ENCODE measurements at regions not wholly inside any gene's neighbourhood (a gene's known extent, or its start where the extent isn't known, plus 50 kb on each side); places are given as distances from the start of the nearest gene placed in this dataset.

DNA sequence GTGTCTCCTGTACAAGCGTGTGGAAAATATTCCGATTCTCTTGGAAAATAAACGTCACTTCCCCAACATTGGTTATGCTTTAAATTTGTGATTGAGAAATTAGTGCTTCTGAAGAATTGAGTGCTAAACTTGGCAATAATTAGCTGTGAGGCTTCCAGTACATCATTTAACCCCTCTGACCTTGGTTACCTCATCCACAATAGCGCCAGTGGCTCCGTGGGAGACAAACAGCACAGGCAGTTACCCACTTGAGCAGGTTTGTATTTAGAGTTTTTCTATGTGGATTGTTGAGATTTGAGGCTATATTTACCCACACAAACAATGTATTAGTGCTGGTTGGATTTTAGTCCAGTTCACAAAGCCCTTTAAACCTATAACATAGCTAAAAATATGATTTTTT is 476.5 kb downstream of the NKX6-1 start:
- TF ChIP-seq MAZ (IDR thresholded peaks at IDR 0.05; ENCODE audit: borderline replicate concordance, low read depth, low read length) (no peak), RAD21 (IDR thresholded peaks at IDR 0.05; ENCODE audit: low read length) (no peak), POLR2A (IDR thresholded peaks at IDR 0.05; ENCODE audit: low read depth, low read length) (no peak), SMC3 (IDR thresholded peaks at IDR 0.05; ENCODE audit: low read depth, low read length) (no peak), BHLHE40 (IDR thresholded peaks at IDR 0.05; ENCODE audit: low read depth, low read length) (no peak), RCOR1 (IDR thresholded peaks at IDR 0.05; ENCODE audit: insufficient replicate concordance, low read length) (no peak)
- TF ChIP-seq, protein P1, sequence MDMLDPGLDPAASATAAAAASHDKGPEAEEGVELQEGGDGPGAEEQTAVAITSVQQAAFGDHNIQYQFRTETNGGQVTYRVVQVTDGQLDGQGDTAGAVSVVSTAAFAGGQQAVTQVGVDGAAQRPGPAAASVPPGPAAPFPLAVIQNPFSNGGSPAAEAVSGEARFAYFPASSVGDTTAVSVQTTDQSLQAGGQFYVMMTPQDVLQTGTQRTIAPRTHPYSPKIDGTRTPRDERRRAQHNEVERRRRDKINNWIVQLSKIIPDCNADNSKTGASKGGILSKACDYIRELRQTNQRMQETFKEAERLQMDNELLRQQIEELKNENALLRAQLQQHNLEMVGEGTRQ (IDR thresholded peaks at IDR 0.05; ENCODE audit: low read depth, low read length), result no peak
- TF ChIP-seq, protein P2, sequence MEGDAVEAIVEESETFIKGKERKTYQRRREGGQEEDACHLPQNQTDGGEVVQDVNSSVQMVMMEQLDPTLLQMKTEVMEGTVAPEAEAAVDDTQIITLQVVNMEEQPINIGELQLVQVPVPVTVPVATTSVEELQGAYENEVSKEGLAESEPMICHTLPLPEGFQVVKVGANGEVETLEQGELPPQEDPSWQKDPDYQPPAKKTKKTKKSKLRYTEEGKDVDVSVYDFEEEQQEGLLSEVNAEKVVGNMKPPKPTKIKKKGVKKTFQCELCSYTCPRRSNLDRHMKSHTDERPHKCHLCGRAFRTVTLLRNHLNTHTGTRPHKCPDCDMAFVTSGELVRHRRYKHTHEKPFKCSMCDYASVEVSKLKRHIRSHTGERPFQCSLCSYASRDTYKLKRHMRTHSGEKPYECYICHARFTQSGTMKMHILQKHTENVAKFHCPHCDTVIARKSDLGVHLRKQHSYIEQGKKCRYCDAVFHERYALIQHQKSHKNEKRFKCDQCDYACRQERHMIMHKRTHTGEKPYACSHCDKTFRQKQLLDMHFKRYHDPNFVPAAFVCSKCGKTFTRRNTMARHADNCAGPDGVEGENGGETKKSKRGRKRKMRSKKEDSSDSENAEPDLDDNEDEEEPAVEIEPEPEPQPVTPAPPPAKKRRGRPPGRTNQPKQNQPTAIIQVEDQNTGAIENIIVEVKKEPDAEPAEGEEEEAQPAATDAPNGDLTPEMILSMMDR (conservative IDR thresholded peaks at IDR 0.05; ENCODE audit: low read depth, low read length), result no peak

Data from IMR-90 (cell line).